BLaER1 treated with 17β-estradiol and CSF1 and Interleukin-3, amounts not matched to agents 10 nM and 100 nM (cell line): ENCODE measurements at regions not wholly inside any gene's neighbourhood (a gene's known extent, or its start where the extent isn't known, plus 50 kb on each side); places are given as distances from the start of the nearest gene placed in this dataset.
A peak's percentile ranks its signal among the peaks of the same experiment; 100 is the strongest.
"Not testable (repeated sequence)": the region's sequence is repeated elsewhere in the genome, so short reads cannot be mapped to it uniquely, and the experiment has no call there.

Experiments used
- H3K27ac ChIP-seq, 11 experiments: shearing (Covaris generic); formaldehyde crosslinking; 2 replicates each; pipeline ENCODE4 v1.8.1; 2022
- H3K27me3 ChIP-seq, 11 experiments: shearing (Covaris generic); formaldehyde crosslinking; 2 replicates each; pipeline ENCODE4 v1.8.1; 2022
- H3K36me3 ChIP-seq, 11 experiments: shearing (Covaris generic); formaldehyde crosslinking; 2 replicates each; pipeline ENCODE4 v1.8.1; 2022
- H3K4me1 ChIP-seq, 10 experiments: shearing (Covaris generic); formaldehyde crosslinking; 2 replicates each; pipeline ENCODE4 v1.8.1; 2022
- H3K4me2 ChIP-seq, 11 experiments: shearing (Covaris generic); formaldehyde crosslinking; 2 replicates each; pipeline ENCODE4 v1.8.1; 2022
- H3K4me3 ChIP-seq, 10 experiments: shearing (Covaris generic); formaldehyde crosslinking; 2 replicates each; pipeline ENCODE4 v1.8.1; 2022
- H3K9ac ChIP-seq, 11 experiments: shearing (Covaris generic); formaldehyde crosslinking; 2 replicates each; pipeline ENCODE4 v1.8.1; 2022
- H3K9me3 ChIP-seq, 11 experiments: shearing (Covaris generic); formaldehyde crosslinking; replicated peaks in 1 of 11; 2 replicates each; pipeline ENCODE4 v1.8.1; 2022
- H4K20me1 ChIP-seq, 11 experiments: shearing (Covaris generic); formaldehyde crosslinking; 2 replicates each; pipeline ENCODE4 v1.8.1; 2022

GRCh38 chr2:111412841-111413650 is 292.3 kb downstream of the BCL2L11 start:
- H3K9me3 ChIP-seq, H3K27ac ChIP-seq, H3K4me3 ChIP-seq, H4K20me1 ChIP-seq, H3K9ac ChIP-seq, H3K36me3 ChIP-seq: not testable (repeated sequence)
- Histone ChIP-seq H3K27me3 (peaks cover 0 to 10% (median 0%) of the 10 kb centered on the region in 11 experiments; a peak in 5 of 22 replicates), H3K4me2 (peak overlapping the region in 8 of 11 experiments; percentile 13 to 48 (median 42); a peak in 9 of 22 replicates), H3K4me1 (peaks cover 0 to 14% (median 10%) of the 10 kb centered on the region in 10 experiments; a peak in 9 of 20 replicates)

DNA sequence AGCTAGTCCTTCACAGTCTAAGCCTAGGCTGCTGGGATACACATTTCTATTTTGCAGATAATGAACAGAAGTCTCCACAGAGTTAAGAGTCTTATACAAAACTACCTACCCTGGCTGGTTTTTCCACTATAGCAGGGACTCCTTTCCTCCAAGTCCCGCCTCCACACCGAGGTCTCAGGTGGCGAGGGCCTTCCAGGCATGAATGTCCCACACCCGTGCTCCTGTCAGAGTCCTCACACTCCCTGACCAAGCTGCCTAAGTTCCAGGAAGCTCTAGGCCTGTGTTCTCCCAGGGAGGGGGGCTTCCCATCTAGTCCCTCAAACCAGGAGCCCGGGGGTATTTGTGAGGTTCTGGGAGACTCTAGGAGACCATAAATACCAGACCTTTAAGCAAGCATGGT is 293.2 kb downstream of the BCL2L11 start:
- H3K27ac ChIP-seq, H3K36me3 ChIP-seq, H3K9ac ChIP-seq, H4K20me1 ChIP-seq, H3K4me3 ChIP-seq, H3K9me3 ChIP-seq, H3K4me2 ChIP-seq: not testable (repeated sequence)
- Histone ChIP-seq H3K4me1 (peaks cover 0 to 14% (median 10%) of the 10 kb centered on the region in 10 experiments; a peak in 9 of 20 replicates), H3K27me3 (peaks cover 0 to 10% (median 0%) of the 10 kb centered on the region in 11 experiments; a peak in 5 of 22 replicates)

DNA sequence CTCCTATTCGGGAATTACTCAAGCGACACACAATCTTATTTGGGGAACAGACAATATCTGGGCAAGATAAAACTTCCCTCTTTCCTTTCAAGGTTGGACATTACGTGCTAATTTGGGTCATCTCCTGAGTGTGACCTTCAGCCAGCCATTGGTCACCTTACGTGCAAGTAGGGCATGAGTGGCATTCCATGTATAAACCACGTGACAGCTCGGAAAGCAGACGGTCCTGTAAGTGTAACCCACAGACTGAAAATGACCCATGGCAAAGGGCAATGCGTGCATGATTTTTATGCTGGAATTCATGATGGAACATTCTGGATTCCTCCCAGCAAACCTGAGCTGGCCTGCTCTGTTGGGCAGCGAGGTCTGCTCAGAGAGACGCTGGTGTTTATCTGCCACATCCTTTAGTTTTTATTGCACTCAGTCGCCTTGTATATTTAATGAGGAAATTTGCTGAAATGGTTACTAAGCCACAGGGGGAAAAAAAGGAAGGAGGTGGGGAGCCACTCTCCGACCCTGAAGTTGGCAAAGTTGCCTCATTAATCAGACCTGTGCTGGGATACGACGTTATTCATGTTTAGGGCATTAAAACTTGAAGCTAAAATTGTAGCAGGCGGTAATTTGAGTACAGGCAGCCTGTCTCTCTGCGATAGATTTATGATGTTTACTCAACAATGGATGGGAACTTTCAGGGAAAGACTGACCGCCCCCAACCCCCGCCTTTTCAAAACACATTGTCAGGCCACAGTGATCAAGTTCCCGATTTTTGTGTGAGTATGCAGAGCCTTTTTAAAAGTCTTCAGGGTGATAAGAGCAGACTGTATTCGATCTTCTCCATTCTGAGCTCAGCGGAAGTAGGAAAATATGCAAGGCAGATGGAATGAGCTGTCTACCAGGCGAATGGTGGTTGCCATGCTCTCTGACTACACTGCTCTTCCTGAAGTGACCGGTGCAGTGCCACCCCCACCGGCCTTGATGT is 295.3 kb downstream of the BCL2L11 start:
- H3K9me3 ChIP-seq, H3K27ac ChIP-seq, H3K9ac ChIP-seq, H3K4me3 ChIP-seq, H3K36me3 ChIP-seq, H4K20me1 ChIP-seq: not testable (repeated sequence)
- peaks cover 0 to 10% (median 0%) of the 10 kb centered on the region in 11 experiments; a peak in 5 of 22 replicates for H3K27me3 ChIP-seq
- peaks cover 0 to 14% (median 10%) of the 10 kb centered on the region in 10 experiments; a peak in 9 of 20 replicates for H3K4me1 ChIP-seq
- 0 out of 22 replicates have a peak overlapping the region, but pooled peaks of 1 of the 11 experiments have one; percentile 11 for H3K4me2 ChIP-seq

DNA sequence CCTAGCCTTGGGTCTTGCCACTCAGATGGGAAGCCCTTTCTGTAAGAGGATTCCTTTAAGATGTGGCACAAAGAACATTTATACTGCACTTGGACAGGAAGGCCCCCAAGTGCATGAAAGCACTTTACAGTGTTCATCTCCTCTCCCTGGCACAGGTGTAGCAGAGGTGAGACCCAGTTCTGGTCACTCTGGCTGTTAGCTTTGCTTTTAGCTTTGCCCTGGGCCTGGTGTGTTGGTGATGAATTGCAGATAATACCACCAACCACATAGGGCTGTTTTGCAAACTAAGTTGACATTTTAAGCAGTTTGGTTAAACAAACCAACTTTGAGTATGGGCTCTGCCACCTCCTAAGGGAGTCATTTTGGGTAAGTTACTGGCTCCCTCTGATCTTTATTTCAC is 296.3 kb downstream of the BCL2L11 start:
- not testable (repeated sequence) for H3K4me3 ChIP-seq, H3K36me3 ChIP-seq, H3K9ac ChIP-seq, H3K27ac ChIP-seq, H4K20me1 ChIP-seq, H3K4me1 ChIP-seq, H3K9me3 ChIP-seq, H3K4me2 ChIP-seq
- peaks cover 0 to 10% (median 0%) of the 10 kb centered on the region in 11 experiments; a peak in 5 of 22 replicates for H3K27me3 ChIP-seq

- not testable (repeated sequence) for H3K4me3 ChIP-seq, H3K4me2 ChIP-seq, H4K20me1 ChIP-seq, H3K27me3 ChIP-seq, H3K36me3 ChIP-seq, H3K9me3 ChIP-seq, H3K9ac ChIP-seq, H3K4me1 ChIP-seq, H3K27ac ChIP-seq
Measured at GRCh38 chr2:111418091-111418875, 297.6 kb downstream of the BCL2L11 start.

DNA sequence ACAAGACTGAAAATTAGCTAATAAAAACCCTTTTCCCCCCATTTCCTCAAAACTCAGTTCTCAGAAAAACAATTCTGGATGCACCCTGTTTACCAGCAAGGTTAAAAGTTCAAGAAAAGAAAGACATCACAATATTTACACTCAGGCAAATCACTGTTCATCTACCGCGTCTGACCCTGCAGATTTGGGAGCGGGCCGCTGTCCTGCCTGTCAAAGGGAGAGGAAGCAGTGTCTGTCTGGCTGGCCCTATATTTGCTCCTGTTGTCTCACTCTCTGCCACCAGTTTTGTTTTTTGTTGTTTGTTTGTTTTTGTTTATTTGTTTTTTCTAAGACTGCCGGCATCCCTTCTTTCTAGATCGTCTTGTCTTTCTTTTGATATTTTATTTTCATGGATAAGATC is 299.4 kb downstream of the BCL2L11 start:
- not testable (repeated sequence) for H4K20me1 ChIP-seq, H3K4me3 ChIP-seq, H3K27ac ChIP-seq, H3K9ac ChIP-seq, H3K9me3 ChIP-seq, H3K36me3 ChIP-seq, H3K4me2 ChIP-seq, H3K4me1 ChIP-seq, H3K27me3 ChIP-seq

GRCh38 chr2:111420835-111421234 is 300.1 kb downstream of the BCL2L11 start:
- not testable (repeated sequence) for H3K4me2 ChIP-seq, H3K9me3 ChIP-seq, H3K27me3 ChIP-seq, H3K36me3 ChIP-seq, H4K20me1 ChIP-seq, H3K9ac ChIP-seq, H3K27ac ChIP-seq, H3K4me3 ChIP-seq
- H3K4me1 ChIP-seq, result peaks cover 0 to 11% (median 2%) of the 10 kb centered on the region in 10 experiments; a peak in 4 of 20 replicates

- H3K4me3 ChIP-seq, H3K27ac ChIP-seq: not testable (repeated sequence)
Measured at GRCh38 chr2:111421949-111422348, 301.2 kb downstream of the BCL2L11 start.

DNA sequence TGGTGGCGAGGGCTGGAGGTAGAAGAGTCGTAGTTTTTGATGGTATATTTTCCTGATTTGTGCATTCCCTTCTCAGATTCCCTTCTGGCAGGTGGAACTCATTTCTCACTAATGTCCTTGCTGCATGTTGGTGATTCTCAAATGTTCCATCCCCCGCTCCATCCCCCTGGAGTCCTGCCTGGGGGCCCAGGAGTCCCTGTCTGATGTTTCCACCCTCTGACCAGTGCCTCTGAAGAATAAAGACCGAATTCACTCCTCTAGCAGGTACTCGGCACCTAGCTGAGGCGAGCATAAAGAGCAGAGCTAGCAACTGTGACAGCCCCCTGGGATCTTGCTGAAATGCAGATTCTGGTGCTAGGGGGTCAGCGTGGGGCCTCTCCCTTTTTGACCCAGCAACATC is 301.8 kb downstream of the BCL2L11 start:
- not testable (repeated sequence) for H3K9ac ChIP-seq, H3K27me3 ChIP-seq, H3K36me3 ChIP-seq, H4K20me1 ChIP-seq, H3K4me2 ChIP-seq, H3K4me3 ChIP-seq, H3K9me3 ChIP-seq, H3K27ac ChIP-seq
- H3K4me1 ChIP-seq, result peaks cover 0 to 11% (median 2%) of the 10 kb centered on the region in 10 experiments; a peak in 4 of 20 replicates

More at GRCh38 chr2:111421949-111422348, 301.2 kb downstream of the BCL2L11 start:
- H3K4me2 ChIP-seq, H3K27me3 ChIP-seq, H4K20me1 ChIP-seq, H3K9me3 ChIP-seq, H3K36me3 ChIP-seq, H3K9ac ChIP-seq: not testable (repeated sequence)
- H3K4me1 ChIP-seq, result peaks cover 0 to 11% (median 2%) of the 10 kb centered on the region in 10 experiments; a peak in 4 of 20 replicates

DNA sequence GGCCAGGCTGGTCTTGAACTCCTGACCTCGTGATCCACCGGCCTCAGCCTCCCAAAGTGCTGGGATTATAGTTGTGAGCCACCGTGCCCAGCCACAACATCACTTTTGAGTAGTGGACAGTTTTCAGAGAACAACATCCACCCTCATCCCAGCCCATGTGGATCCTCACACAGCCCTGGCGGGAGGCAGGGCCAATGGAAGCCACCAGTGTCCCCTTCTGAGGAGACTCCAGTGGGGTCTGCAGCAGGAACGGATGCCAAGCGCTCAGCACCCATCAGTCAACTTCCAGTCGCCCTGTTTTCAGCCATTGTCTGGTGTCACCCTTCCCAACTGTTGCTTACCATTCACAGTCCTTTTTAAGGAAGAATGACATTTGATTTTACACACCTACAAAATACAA is 302.5 kb downstream of the BCL2L11 start:
- peaks cover 0 to 11% (median 2%) of the 10 kb centered on the region in 10 experiments; a peak in 4 of 20 replicates for H3K4me1 ChIP-seq
- not testable (repeated sequence) for H3K36me3 ChIP-seq, H3K9me3 ChIP-seq, H3K4me3 ChIP-seq, H3K4me2 ChIP-seq, H3K9ac ChIP-seq, H4K20me1 ChIP-seq, H3K27ac ChIP-seq, H3K27me3 ChIP-seq

DNA sequence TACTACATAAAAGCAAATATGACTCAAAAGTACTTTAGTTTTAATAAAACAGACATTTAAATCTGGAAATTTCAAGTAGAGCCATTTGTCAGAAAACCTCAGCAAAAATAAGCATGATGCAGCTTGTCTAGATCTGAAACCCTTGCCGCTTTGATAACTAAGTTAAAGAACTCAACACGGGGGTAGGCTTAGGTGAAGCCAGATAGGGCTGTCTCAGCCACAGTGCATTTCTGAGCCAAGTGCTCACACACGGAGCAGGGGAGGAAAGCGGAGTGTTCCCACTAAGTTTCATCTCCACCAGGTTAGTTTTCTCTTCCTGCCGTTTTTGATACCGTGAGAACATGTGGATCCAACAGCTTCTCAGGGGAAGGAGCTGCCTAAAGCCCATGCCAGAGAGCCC is 303.5 kb downstream of the BCL2L11 start:
- H3K36me3 ChIP-seq, H3K9ac ChIP-seq, H3K9me3 ChIP-seq, H3K4me3 ChIP-seq, H3K27ac ChIP-seq, H4K20me1 ChIP-seq, H3K27me3 ChIP-seq: not testable (repeated sequence)
- H3K4me1 ChIP-seq, result peaks cover 4 to 14% (median 7%) of the 10 kb centered on the region in 10 experiments; a peak in 19 of 20 replicates
- peak overlapping the region in 1 of 11 experiments; percentile 15; a peak in 1 of 22 replicates for H3K4me2 ChIP-seq

DNA sequence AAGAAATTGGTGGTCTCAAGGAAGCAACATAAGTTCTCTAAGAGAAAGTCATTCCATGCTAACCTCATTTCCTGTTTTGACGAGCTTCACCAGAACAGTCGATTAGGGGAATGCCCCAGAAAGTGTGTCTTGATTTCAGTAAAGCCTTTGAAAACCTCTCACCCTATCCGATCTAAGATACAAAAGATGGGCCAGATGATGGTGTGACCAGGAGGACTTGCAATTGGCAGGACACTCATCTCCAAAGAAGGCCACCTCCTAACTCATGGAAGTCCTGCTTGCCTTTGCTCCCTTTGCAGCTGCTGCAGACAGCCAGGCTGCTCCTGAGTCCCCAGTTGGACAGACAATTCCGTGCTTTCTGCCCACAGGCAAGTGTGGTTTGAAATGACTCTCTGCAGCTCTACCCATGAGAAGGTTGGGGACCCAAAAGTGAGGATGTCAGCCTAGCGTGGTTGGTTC is 304.2 kb downstream of the BCL2L11 start:
- peak overlapping the region in 4 of 11 experiments; percentile 15 to 55 (median 40); a peak in 6 of 22 replicates for H3K4me2 ChIP-seq
- not testable (repeated sequence) for H3K9ac ChIP-seq, H3K27ac ChIP-seq, H3K36me3 ChIP-seq, H3K27me3 ChIP-seq, H4K20me1 ChIP-seq, H3K4me3 ChIP-seq, H3K9me3 ChIP-seq
- H3K4me1 ChIP-seq, result peaks cover 7 to 15% (median 10%) of the 10 kb centered on the region in 10 experiments; a peak in 19 of 20 replicates
